Activated T-helper 17 cell treated with anti-CD3 and anti-CD28 coated beads, Interleukin-2, amount 50 U/mL, for 72 hours (primary cell): ENCODE measurements at regions not wholly inside any gene's neighbourhood (a gene's known extent, or its start where the extent isn't known, plus 50 kb on each side); places are given as distances from the start of the nearest gene placed in this dataset.
"Not testable (repeated sequence)": the region's sequence is repeated elsewhere in the genome, so short reads cannot be mapped to it uniquely, and the experiment has no call there.

Experiments used
- ATAC-seq: fragments of 150-1000 bp; cut with Tn5 transposase; replicated peaks from 2 replicates; pipeline ENCODE4 v1.10.0; 2021; ENCODE audit warnings: mild to moderate bottlenecking, moderate library complexity
- H3K27ac Mint-ChIP-seq: one replicate; pipeline ENCODE4 v1.8.0; 2022; ENCODE audit warnings: mixed read lengths
- H3K27me3 Mint-ChIP-seq: one replicate; pipeline ENCODE4 v1.8.0; 2022; ENCODE audit warnings: mixed read lengths
- H3K36me3 Mint-ChIP-seq: one replicate; pipeline ENCODE4 v1.8.0; 2022; ENCODE audit warnings: low read depth, mild to moderate bottlenecking, mixed read lengths
- H3K4me1 Mint-ChIP-seq: one replicate; pipeline ENCODE4 v1.8.0; 2022; ENCODE audit warnings: mixed read lengths
- H3K4me3 Mint-ChIP-seq: one replicate; pipeline ENCODE4 v1.8.0; 2022; ENCODE audit warnings: mild to moderate bottlenecking, mixed read lengths
- H3K9me3 Mint-ChIP-seq: one replicate; pipeline ENCODE4 v1.8.0; 2022; ENCODE audit warnings: mixed read lengths

- no peaks in the 10 kb centered on the region for H3K9me3 Mint-ChIP-seq
- peaks cover 18% of the 10 kb centered on the region for H3K27me3 Mint-ChIP-seq
- H3K36me3 Mint-ChIP-seq = no peaks in the 10 kb centered on the region
- H3K27ac Mint-ChIP-seq = no peak overlapping the region
- no peak overlapping the region for H3K4me3 Mint-ChIP-seq
- peak; percentile 68 for ATAC-seq
- H3K4me1 Mint-ChIP-seq = peaks cover 4% of the 10 kb centered on the region
These were observed 341.1 kb downstream of the EMP1 start for GRCh38 chr12:13537623-13538022.

GRCh38 chr12:13536219-13536910 is 339.8 kb downstream of the EMP1 start:
- ATAC-seq = peak; percentile 89
- Mint-ChIP-seq H3K36me3 (no peaks in the 10 kb centered on the region), H3K4me3 (no peak overlapping the region), H3K9me3 (no peaks in the 10 kb centered on the region), H3K27ac (no peak overlapping the region), H3K4me1 (peaks cover 4% of the 10 kb centered on the region), H3K27me3 (peaks cover 18% of the 10 kb centered on the region)

- Mint-ChIP-seq H3K9me3 (no peaks in the 10 kb centered on the region), H3K27me3 (peaks cover 21% of the 10 kb centered on the region), H3K4me3 (no peak overlapping the region), H3K4me1 (peaks cover 4% of the 10 kb centered on the region), H3K36me3 (no peaks in the 10 kb centered on the region), H3K27ac (no peak overlapping the region)
- no peak for ATAC-seq
These were observed 338.3 kb downstream of the EMP1 start for GRCh38 chr12:13534645-13535398.

- Mint-ChIP-seq H3K9me3 (no peaks in the 10 kb centered on the region), H3K36me3 (no peaks in the 10 kb centered on the region), H3K27me3 (peaks cover 23% of the 10 kb centered on the region), H3K27ac (no peak overlapping the region), H3K4me1 (peaks cover 4% of the 10 kb centered on the region), H3K4me3 (no peak overlapping the region)
- no peak for ATAC-seq
These were observed 337.7 kb downstream of the EMP1 start for GRCh38 chr12:13534242-13534641.

- H3K27ac Mint-ChIP-seq = no peak overlapping the region
- peaks cover 14% of the 10 kb centered on the region for H3K27me3 Mint-ChIP-seq
- no peak overlapping the region for H3K4me3 Mint-ChIP-seq
- no peaks in the 10 kb centered on the region for H3K36me3 Mint-ChIP-seq
- H3K4me1 Mint-ChIP-seq = no peaks in the 10 kb centered on the region
- no peak for ATAC-seq
- no peaks in the 10 kb centered on the region for H3K9me3 Mint-ChIP-seq
These were observed 334.4 kb downstream of the EMP1 start for GRCh38 chr12:13530966-13531365.

- ATAC-seq, H3K4me1 Mint-ChIP-seq, H3K9me3 Mint-ChIP-seq, H3K27ac Mint-ChIP-seq, H3K4me3 Mint-ChIP-seq, H3K36me3 Mint-ChIP-seq: not testable (repeated sequence)
- H3K27me3 Mint-ChIP-seq = peaks cover 13% of the 10 kb centered on the region
These were observed 329.8 kb downstream of the EMP1 start for GRCh38 chr12:13526185-13526921.

GRCh38 chr12:13523536-13524307 is 327.2 kb downstream of the EMP1 start:
- H3K27ac Mint-ChIP-seq = no peak overlapping the region

GRCh38 chr12:13518034-13518433 is 321.5 kb downstream of the EMP1 start:
- peaks cover 21% of the 10 kb centered on the region for H3K27me3 Mint-ChIP-seq
- not testable (repeated sequence) for H3K4me3 Mint-ChIP-seq, ATAC-seq, H3K36me3 Mint-ChIP-seq, H3K27ac Mint-ChIP-seq, H3K9me3 Mint-ChIP-seq, H3K4me1 Mint-ChIP-seq

More at GRCh38 chr12:13523536-13524307, 327.2 kb downstream of the EMP1 start:
- Mint-ChIP-seq H3K4me3 (no peak overlapping the region), H3K36me3 (no peaks in the 10 kb centered on the region), H3K4me1 (no peaks in the 10 kb centered on the region), H3K27me3 (peaks cover 21% of the 10 kb centered on the region), H3K9me3 (no peaks in the 10 kb centered on the region)
- ATAC-seq = no peak

GRCh38 chr12:13509740-13510139 is 313.2 kb downstream of the EMP1 start:
- Mint-ChIP-seq H3K27me3 (no peaks in the 10 kb centered on the region), H3K4me1 (no peaks in the 10 kb centered on the region), H3K27ac (no peak overlapping the region), H3K9me3 (no peaks in the 10 kb centered on the region), H3K4me3 (no peak overlapping the region), H3K36me3 (no peaks in the 10 kb centered on the region)
- ATAC-seq = no peak

- H3K9me3 Mint-ChIP-seq = no peaks in the 10 kb centered on the region
- no peaks in the 10 kb centered on the region for H3K36me3 Mint-ChIP-seq
- H3K27me3 Mint-ChIP-seq = no peaks in the 10 kb centered on the region
- ATAC-seq = no peak
- H3K4me1 Mint-ChIP-seq = no peaks in the 10 kb centered on the region
- H3K4me3 Mint-ChIP-seq = no peak overlapping the region
- H3K27ac Mint-ChIP-seq = no peak overlapping the region
These were observed 309.1 kb downstream of the EMP1 start for GRCh38 chr12:13505636-13506035.

- Mint-ChIP-seq H3K36me3 (no peaks in the 10 kb centered on the region), H3K4me1 (no peaks in the 10 kb centered on the region), H3K9me3 (no peaks in the 10 kb centered on the region), H3K27me3 (no peaks in the 10 kb centered on the region), H3K4me3 (no peak overlapping the region), H3K27ac (no peak overlapping the region)
- no peak for ATAC-seq
These were observed 308.7 kb downstream of the EMP1 start for GRCh38 chr12:13505224-13505623.

GRCh38 chr12:13504736-13505135 is 308.2 kb downstream of the EMP1 start:
- no peaks in the 10 kb centered on the region for H3K9me3 Mint-ChIP-seq
- H3K4me1 Mint-ChIP-seq = no peaks in the 10 kb centered on the region
- no peak overlapping the region for H3K27ac Mint-ChIP-seq
- H3K27me3 Mint-ChIP-seq = peaks cover 2% of the 10 kb centered on the region
- H3K36me3 Mint-ChIP-seq = no peaks in the 10 kb centered on the region
- ATAC-seq = no peak
- H3K4me3 Mint-ChIP-seq = no peak overlapping the region

- no peak overlapping the region for H3K4me3 Mint-ChIP-seq
- H3K4me1 Mint-ChIP-seq = no peaks in the 10 kb centered on the region
- H3K27me3 Mint-ChIP-seq = peaks cover 5% of the 10 kb centered on the region
- no peaks in the 10 kb centered on the region for H3K36me3 Mint-ChIP-seq
- H3K9me3 Mint-ChIP-seq = no peaks in the 10 kb centered on the region
- no peak overlapping the region for H3K27ac Mint-ChIP-seq
- ATAC-seq = no peak
These were observed 307.5 kb downstream of the EMP1 start for GRCh38 chr12:13504074-13504473.

- H3K27me3 Mint-ChIP-seq = peaks cover 10% of the 10 kb centered on the region
- no peaks in the 10 kb centered on the region for H3K4me1 Mint-ChIP-seq
- H3K9me3 Mint-ChIP-seq = no peaks in the 10 kb centered on the region
- H3K36me3 Mint-ChIP-seq = no peaks in the 10 kb centered on the region
- H3K27ac Mint-ChIP-seq = no peak overlapping the region
- H3K4me3 Mint-ChIP-seq = no peak overlapping the region
- no peak for ATAC-seq
These were observed 306.7 kb downstream of the EMP1 start for GRCh38 chr12:13503094-13503835.
